HG03442 (cell line): ENCODE measurements at regions not wholly inside any gene's neighbourhood (a gene's known extent, or its start where the extent isn't known, plus 50 kb on each side); places are given as distances from the start of the nearest gene placed in this dataset.
A peak's percentile ranks its signal among the peaks of the same experiment; 100 is the strongest.
"Not testable (repeated sequence)": the region's sequence is repeated elsewhere in the genome, so short reads cannot be mapped to it uniquely, and the experiment has no call there.

ENCODE experiments used
- ATAC-seq: cut with Tn5 transposase; IDR thresholded peaks from one replicate; pipeline ENCODE4 v1.9.1; 2021; ENCODE audit warnings: mild to moderate bottlenecking, moderate library complexity; ENCODE audit not compliant: unreplicated experiment

DNA sequence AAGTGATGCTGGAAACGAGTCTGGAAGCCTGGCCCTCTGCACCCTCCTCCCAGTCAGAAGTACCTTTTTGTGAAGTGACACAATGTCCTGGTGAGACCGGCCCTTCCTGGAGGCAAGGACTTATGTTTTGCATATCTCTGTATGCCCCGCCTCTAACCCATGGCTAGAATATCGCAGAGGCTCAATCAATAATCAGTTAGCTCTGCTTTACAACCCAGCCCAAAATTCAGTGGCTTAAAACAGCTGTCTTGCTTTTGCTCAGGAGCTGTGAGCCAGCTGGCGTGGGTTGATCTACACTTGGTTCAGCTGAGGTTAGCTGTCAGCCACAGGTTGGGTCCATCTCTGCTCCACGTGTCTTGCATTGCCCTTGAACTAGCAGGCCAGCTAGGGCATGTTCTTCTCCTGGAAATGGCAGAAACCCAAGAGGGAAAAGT lies 98.8 kb upstream of the METTL14 start:
- ATAC-seq, result no peak

DNA sequence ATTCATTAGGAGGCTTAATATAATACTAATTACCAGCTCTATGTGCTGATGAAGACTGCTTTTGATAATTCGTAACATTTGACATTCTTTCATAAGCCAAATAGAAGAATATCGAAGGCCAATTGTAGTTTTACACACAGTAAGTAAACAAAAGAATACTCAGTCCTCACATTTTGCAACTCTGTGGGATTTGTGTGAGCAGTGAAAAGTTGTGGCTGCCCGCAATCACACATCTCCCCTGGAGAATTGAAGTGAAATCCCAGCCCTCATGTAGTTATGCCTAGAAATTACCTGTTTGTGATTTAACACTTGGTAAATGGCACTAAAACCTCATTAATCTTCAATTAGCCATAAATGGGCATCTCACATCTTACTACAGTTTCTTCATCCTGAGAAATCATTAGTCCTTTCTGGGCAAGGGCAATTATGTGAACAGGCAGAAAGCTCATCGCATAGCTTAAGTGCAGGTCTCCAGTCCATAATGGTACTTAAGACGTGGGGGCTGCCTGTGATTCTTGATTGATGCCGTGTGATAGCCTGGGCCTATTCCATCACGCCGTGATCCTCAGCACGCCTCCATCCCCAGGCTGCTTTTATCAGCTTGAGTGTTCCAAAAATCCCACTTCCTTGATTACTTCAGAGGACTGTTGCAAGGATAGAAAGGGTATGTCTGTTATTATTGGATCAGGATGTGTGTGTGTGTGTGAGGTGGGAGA lies 97.9 kb upstream of the METTL14 start:
- no peak for ATAC-seq

DNA sequence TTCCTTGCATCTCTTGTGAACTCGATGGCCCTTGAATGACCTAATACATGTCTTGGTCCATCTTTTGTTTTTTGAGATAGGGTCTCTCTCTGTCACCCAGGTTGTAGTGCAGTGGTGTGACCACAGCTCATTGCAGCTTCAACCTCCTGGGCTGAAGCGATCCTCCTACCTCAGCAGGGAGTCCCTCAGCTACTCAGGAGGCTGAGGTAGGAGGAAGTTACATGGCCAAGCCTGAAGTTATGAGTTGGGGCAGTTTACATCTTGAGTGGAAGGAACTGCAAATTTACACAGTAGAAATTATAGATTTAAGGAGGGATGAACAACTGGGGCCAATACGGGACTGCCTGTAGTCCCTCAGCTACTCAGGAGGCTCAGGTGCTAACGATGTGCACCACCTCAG lies 97.2 kb upstream of the METTL14 start:
- ATAC-seq, result no peak

DNA sequence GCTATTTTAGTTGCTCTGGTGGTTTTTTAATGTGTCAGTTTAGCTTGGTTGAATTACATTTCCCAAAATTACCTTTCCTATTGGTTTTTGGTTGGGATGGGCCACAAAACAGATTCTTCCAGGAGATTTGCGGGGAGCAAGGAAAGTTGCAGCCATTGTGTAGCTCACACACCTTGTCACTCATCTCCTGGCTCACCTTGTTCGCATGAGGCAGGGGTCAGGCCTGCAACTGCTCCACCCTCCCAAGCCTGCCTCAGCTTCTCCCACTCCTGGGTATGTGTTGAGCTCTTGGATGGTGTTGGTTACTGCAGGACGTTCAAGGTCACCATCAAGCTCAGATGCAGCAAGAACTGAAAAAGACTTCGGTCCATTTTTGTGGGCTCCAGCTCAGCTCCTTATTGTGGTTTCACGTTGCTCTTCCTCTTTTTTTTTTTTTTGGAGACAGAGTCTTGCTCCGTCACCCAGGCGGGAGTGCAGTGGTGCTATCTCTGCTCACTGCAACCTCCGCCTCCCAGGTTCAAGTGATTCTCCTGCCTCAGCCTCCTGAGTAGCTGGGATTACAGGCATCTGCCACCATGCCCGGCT lies 95.6 kb upstream of the METTL14 start:
- ATAC-seq, result no peak

DNA sequence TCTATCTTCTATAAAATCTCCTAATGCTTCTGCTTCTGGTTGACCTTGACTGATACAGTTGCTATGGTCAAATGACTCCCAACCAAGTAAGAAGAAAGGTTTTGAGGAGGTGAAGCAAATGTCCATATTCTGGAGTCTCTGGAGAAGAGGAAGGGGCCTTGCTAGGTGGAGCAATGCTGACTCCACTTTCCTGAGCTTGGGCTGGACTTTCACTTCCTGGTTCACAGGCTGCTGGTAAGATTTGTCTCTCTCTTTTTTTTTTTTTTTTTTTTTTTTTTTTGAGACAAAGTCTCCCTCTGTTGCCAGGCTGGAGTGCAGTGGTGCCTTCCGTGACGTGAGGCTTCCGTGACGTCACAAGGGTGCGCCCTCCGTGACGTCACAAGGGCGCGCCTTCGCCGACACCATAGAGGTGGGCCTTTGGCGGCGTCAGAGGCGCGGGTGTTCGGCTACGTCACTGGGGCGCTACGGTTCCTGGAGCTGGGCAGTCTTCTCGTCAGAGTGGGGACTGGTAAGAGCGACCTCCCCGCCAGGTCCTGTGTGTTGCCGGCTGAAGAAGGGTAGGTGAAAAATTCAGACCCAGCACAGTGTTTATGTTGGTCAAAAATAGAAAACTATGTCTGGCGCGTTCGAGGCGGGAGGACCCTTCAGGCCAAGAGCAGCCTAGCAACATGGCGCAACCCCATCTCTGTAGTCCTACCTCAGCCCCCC lies 93.7 kb upstream of the METTL14 start:
- ATAC-seq, result peak; percentile 96

DNA sequence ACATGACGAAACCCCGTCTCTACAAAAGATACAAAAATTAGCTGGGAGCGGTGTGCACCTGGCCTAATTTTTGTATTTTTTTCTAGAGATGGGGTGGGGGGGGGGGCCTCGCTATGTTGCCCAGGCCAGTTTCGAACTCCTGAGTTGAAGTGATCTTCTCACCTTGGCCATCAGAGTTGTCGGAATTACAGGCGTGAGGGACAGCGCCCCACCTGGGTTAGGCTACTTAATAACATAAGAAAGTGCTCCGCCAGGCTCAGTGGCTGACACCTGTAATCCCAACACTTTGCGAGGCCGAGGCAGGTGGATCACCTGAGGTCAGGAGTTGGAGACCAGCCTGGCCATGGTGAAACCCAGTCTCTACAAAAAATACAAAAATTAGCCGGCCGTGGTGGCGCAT lies 92.9 kb upstream of the METTL14 start:
- ATAC-seq, result not testable (repeated sequence)

DNA sequence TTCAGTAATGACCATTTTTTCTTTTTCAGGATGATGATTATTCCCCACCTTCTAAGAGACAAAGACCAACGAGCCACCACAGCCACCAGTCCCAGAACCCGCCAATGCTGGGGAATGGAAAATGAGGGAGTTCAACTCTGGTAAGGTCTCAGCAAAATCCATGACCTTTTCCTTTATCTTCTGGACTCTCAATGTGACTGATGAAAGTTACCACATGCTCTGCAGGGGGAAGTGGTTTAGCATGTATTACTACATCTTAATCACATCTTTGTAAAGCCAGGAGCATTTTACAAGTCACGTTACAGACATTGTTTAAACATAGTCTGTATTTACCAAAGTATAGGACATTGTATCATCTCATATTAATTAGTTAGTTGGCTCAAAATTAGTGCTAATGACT lies 89.3 kb upstream of the METTL14 start:
- not testable (repeated sequence) for ATAC-seq

DNA sequence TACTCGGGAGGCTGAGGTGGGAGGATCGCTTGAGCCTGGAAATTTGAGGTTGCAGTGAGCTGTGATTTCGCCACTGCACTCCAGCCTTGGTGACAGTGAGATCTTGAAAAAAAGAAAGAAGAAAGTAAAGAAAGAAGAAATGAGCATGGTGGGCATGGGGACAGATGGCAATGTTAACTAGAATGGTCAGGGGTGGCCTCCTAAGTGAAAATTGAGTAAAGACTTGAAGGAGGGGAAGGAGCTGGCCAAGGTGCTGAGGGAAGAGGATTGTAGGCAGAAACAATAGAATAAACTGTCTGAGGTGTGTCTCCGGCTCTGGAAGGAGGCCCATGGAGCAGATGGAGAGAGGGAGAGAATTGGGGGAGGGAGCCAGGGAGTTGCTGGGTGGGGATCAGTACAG lies 60.1 kb upstream of the METTL14 start:
- not testable (repeated sequence) for ATAC-seq

DNA sequence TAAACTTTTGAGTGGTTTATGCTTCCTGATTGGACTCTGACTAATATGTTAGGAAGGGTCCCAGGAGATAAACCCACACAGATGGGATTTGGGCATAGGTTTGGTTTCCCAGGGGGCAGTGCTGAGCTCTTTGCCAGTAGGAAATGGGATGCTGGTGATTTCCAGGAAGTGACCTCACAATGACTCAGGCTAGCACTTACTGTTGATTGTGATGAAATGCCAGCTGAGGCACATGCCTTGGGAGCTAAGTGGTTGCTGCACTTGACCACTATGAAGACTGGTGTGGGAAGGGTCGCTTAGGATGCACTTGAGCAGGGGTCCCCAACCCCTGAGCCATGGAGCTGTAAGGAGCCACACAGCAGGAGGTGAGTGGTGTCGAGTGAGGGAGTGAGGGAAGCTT lies 55.5 kb upstream of the METTL14 start:
- not testable (repeated sequence) for ATAC-seq

DNA sequence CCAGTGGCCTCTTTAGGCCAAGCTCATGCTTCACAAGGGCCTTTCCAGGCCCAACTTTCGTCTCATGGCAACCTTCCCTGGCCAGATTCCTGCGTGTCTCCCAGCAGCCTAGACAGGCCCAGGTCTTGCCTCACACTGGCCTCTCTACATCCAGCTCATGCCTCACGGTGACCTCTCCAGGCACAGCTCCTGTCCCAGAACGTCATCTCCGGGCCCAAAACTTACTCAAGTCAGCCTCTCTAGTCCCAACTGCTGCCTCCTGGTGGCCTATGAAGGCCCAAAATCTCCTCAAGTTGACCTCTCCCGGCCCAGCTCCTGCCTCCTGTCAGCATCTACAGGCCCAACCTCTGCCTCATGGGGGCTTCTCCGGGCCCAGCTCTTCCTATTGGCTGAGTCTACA lies 54.3 kb upstream of the METTL14 start:
- ATAC-seq, result not testable (repeated sequence)

DNA sequence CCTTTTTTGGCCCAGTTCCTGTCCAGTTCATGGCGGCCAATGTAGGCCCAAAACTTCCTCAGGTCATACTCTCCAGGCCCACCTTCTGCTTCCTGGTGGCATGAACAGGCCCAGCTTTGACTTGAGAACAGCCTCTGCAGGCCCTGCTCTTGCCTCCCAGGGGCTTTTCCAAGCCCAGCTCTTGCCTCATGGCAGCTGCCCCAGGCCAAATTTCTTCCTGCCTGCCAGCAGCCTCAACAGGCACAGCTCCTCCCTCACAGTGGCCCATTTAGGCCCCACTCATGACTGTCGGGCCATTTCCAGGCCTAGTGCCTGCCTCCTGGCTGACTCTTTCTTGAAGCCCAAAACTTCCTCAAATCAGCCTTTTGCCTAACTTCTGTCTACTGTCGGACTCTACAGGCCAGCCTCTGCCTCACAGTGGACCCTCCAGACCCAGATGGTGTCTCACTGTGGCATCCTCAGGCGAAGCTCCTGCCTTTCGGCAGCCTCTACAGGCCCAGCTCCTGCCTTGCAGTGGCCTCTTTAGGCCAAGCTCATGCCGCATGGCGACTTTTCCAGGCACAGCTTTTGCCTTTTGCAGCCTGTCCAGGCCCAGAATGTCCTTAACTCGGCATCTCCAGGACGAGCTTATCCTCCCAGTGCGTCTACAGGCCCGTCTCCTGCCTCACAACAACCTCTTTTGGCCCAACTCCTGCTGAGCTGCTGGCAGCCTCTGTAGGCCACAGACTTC lies 53.7 kb upstream of the METTL14 start:
- not testable (repeated sequence) for ATAC-seq

DNA sequence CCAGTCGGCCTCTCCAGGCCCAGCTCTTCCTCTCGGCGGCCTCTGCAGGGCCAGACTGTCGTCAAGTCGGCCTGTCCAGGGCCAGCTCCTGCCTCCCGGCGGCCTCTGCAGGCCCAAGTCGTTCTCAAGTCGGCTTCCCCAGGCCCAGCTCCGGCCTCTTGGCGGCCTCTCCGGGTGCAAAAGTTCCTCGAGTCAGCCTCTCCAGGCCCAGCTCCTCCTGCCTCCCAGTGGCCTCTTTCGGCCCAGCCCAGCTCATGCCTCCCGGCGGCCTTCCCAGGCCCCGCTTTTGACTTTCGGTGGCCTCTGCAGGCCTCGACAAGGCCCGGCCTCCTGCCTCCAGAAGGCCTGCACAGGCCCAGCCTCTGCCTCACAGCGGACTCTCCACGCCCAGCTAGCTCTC lies 51.7 kb upstream of the METTL14 start:
- not testable (repeated sequence) for ATAC-seq

DNA sequence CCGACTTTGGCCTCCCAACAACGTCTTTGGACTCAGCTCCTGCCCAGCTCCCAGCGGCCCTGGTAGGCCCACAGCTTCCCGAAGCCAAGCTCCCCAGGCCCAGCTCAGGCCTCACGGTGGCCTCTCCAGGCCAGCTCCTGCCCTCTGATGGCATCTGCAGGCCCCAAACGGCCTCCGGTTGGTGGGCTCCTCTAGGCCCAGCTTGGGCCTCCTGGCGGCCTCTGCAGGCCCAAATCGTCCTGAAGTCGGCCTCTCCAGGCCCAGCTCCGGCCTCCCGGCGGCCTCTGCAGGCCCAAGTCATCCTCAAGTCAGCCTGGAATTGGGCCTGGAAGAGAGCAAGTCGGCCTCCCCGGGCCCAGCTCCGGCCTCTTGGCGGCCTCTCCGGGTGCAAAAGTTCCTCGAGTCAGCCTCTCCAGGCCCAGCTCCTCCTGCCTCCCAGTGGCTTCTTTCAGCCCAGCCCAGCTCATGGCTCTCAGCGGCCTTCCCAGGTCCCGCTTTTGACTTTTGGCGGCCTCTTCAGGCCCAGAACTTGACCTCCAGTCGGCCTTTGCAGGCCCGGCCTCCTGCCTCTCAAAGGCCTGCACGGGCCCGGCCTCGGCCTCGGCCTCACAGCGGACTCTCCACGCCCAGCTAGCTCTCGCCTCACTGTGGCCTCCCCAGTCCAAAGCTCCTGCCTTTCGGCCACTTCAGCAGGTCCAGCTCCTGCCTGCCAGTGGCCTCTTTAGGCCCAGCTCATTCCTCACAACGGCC lies 50.9 kb upstream of the METTL14 start:
- not testable (repeated sequence) for ATAC-seq
